Esophagus squamous epithelium (tissue), 5 donors: ENCODE measurements at regions not wholly inside any gene's neighbourhood (a gene's known extent, or its start where the extent isn't known, plus 50 kb on each side); places are given as distances from the start of the nearest gene placed in this dataset.

Source experiments
- DNase-seq: peaks from one replicate; lab custom pipeline; 2025; lab: John Stamatoyannopoulos, UW
- H3K27ac ChIP-seq, 4 donors: fragments of 200-600 bp; sonication (generic); one replicate each; pipeline ENCODE4 v1.5.1; 2016 to 2019; ENCODE audit warnings: mild to moderate bottlenecking in 1 of 4
- H3K27me3 ChIP-seq, 4 donors: fragments of 200-600 bp; sonication (generic); 1 replicate in 3 of 4; 2 replicates in 1 of 4; pipeline versions ENCODE4 v1.5.1 to v1.6.0; 2017 to 2021; ENCODE audit warnings: antibody characterized with exemption in 1 of 4
- H3K36me3 ChIP-seq, 3 donors: fragments of 200-600 bp; sonication (generic); one replicate each; pipeline ENCODE4 v1.5.1; 2016 to 2019
- H3K4me1 ChIP-seq, 3 donors: fragments of 200-600 bp; sonication (generic); one replicate each; pipeline ENCODE4 v1.5.1; 2017 to 2019
- H3K4me3 ChIP-seq, 4 donors: fragments of 200-600 bp; sonication (generic); 1 replicate in 3 of 4; 2 replicates in 1 of 4; pipeline ENCODE4 v1.5.1; 2016 to 2019; ENCODE audit warnings: mild to moderate bottlenecking in 2 of 4, moderate library complexity in 1 of 4
- H3K9me3 ChIP-seq, 3 donors: fragments of 200-600 bp; sonication (generic); one replicate each; pipeline ENCODE4 v1.5.1; 2016 to 2019
- CTCF ChIP-seq, 6 experiments: fragments of 450-650 bp in 4 of 6; fragments of 200-600 bp in 2 of 6; sonication (generic) in 2 of 6; IDR thresholded peaks; one replicate each; pipeline ENCODE4 v1.5.1; 2016 to 2019; ENCODE audit warnings: antibody characterized with exemption in 6 of 6, mild to moderate bottlenecking in 4 of 6, moderate library complexity in 4 of 6
- POLR2A ChIP-seq, 4 donors: fragments of 450-650 bp; IDR thresholded peaks; one replicate each; pipeline ENCODE4 v1.6.1; 2017; ENCODE audit warnings: antibody characterized with exemption in 4 of 4, mild to moderate bottlenecking in 4 of 4, moderate library complexity in 3 of 4
- WGBS, 2 donors: methylation state at CpG; one replicate each; pipeline ENCODE4 v1.1.5; 2018; 5-methylcytosine and 5-hydroxymethylcytosine counted together
- intact Hi-C: fragments of 100-400 bp; cut with DNase I; formaldehyde crosslinking; loops from one replicate; pipeline ENCODE4 v1.15.0; 2022
- donor health status: DM: yes; HTN: yes; CAD: no.

DNA sequence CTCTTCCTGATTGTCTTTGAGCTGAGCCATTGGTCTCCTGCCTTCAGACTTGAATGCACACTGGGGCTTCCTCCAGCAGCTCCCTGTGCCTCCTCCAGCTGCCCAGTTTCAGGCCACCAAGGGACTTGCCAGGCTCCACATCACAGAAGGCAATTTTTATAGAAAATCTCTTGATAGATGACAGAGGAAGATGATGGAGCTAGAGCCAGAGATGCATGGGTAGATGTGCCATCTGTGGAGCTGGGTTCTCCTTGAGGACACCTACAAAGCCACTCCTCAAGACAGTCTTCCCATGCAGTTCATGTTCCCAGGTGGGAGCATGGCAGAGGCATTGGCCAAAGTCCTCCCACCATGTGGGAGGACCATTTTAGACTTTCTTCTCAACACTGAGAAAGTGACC, 239.6 kb upstream of the IRX1 start:
- H3K4me1 ChIP-seq: no peaks in the 10 kb centered on the region
- H3K36me3 ChIP-seq: no peaks in the 10 kb centered on the region
- no peak for DNase-seq
- no peak overlapping the region for H3K27ac ChIP-seq
- H3K4me3 ChIP-seq: no peak overlapping the region
- no peaks in the 10 kb centered on the region for H3K9me3 ChIP-seq
- no peak for TF ChIP-seq POLR2A (IDR thresholded peaks at IDR 0.05)
- TF ChIP-seq CTCF (IDR thresholded peaks at IDR 0.05): no peak
- H3K27me3 ChIP-seq: no peaks in the 10 kb centered on the region
- intact Hi-C loops: no loop called here

GRCh38 chr5:3355126-3355525, 240.5 kb upstream of the IRX1 start:
- intact Hi-C loops: no loop called here
- DNase-seq: no peak
- Histone ChIP-seq H3K27me3 (no peaks in the 10 kb centered on the region), H3K36me3 (no peaks in the 10 kb centered on the region), H3K9me3 (no peaks in the 10 kb centered on the region), H3K4me1 (no peaks in the 10 kb centered on the region), H3K4me3 (no peak overlapping the region), H3K27ac (no peak overlapping the region)
- TF ChIP-seq POLR2A (IDR thresholded peaks at IDR 0.05) (no peak), CTCF (IDR thresholded peaks at IDR 0.05) (no peak)

DNA sequence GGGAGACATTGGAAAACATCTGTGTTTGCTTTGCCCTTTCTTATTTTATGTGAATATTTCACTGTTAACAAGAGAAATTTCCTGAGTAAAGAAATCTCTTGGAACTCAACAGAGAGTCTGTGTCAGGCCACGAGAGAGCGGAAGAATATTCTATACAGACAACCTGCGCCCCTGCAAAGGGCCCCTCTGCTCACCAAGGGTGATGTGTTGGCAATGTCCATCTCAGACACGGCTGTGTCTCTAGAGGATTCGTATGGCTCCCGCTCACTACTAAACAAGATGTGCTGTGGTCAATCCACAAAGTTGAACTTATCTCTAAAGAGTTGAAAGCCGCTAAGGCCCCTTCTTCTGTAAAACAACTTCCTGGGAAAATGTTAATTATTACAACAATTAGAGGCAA, 241.0 kb upstream of the IRX1 start:
- WGBS, 2 donors: 72 to 75% methylated on average over 7 of the region's 7 CpGs
- intact Hi-C loops: no loop called here
- H3K27ac ChIP-seq: no peak overlapping the region
- TF ChIP-seq CTCF (IDR thresholded peaks at IDR 0.05) (no peak), POLR2A (IDR thresholded peaks at IDR 0.05) (no peak)
- H3K27me3 ChIP-seq: no peaks in the 10 kb centered on the region
- no peak for DNase-seq
- H3K9me3 ChIP-seq: no peaks in the 10 kb centered on the region
- H3K4me1 ChIP-seq: no peaks in the 10 kb centered on the region
- H3K4me3 ChIP-seq: no peak overlapping the region
- no peaks in the 10 kb centered on the region for H3K36me3 ChIP-seq

DNA sequence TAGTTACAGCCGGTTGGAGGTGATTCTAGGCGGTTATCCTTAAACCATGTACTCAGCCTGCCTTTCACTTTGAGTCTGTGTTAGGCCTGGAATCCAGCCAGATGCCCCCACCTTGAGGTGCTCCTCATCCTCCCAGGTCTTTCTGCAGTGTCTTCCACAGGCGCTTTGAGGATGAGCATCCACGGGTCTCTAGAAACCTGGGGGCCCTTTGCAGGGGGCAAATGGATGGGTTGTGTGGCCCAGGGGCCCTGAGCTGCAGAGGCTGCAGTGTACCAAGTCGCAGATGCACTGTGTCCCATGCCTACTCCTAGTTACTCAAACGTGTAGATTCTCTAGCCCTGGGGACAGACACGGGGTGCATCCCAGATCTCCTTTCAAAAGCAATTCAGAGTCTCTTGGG, 242.1 kb upstream of the IRX1 start:
- Histone ChIP-seq H3K27ac (no peak overlapping the region), H3K4me3 (no peak overlapping the region), H3K27me3 (no peaks in the 10 kb centered on the region), H3K4me1 (no peaks in the 10 kb centered on the region), H3K36me3 (no peaks in the 10 kb centered on the region), H3K9me3 (no peaks in the 10 kb centered on the region)
- no peak for TF ChIP-seq CTCF (IDR thresholded peaks at IDR 0.05)
- no peak for TF ChIP-seq POLR2A (IDR thresholded peaks at IDR 0.05)
- no peak for DNase-seq
- 62 to 72% methylated on average over 5 of the region's 7 CpGs for WGBS, 2 donors
- intact Hi-C loops: no loop called here

- Histone ChIP-seq H3K27ac (no peak overlapping the region), H3K4me1 (no peaks in the 10 kb centered on the region), H3K9me3 (no peaks in the 10 kb centered on the region), H3K27me3 (no peaks in the 10 kb centered on the region), H3K4me3 (no peak overlapping the region), H3K36me3 (no peaks in the 10 kb centered on the region)
- 75 to 83% methylated on average over 6 to 8 of the region's 8 CpGs for WGBS, 2 donors
- intact Hi-C loops: no loop called here
- TF ChIP-seq POLR2A (IDR thresholded peaks at IDR 0.05): no peak
- no peak for TF ChIP-seq CTCF (IDR thresholded peaks at IDR 0.05)
- DNase-seq: no peak
These were observed 242.9 kb upstream of the IRX1 start for GRCh38 chr5:3352711-3353110.
